Stomach smooth muscle (tissue), 2 donors: ENCODE measurements at regions not wholly inside any gene's neighbourhood (a gene's known extent, or its start where the extent isn't known, plus 50 kb on each side); places are given as distances from the start of the nearest gene placed in this dataset.
"Not testable (repeated sequence)": the region's sequence is repeated elsewhere in the genome, so short reads cannot be mapped to it uniquely, and the experiment has no call there.

Source experiments
- H3K27ac ChIP-seq: one replicate; pipeline ENCODE4 v1.7.0; 2013; ENCODE audit warnings: mild to moderate bottlenecking, low read length, inconsistent platforms
- H3K27me3 ChIP-seq, 2 donors: one replicate each; pipeline ENCODE4 v1.7.0; 2013; ENCODE audit warnings: low read length in 2 of 2; ENCODE audit not compliant: insufficient read depth in 2 of 2, control insufficient read depth in 1 of 2
- H3K36me3 ChIP-seq, 2 donors: one replicate each; pipeline ENCODE4 v1.7.0; 2013; ENCODE audit warnings: low read length in 2 of 2; ENCODE audit not compliant: control insufficient read depth in 2 of 2, insufficient read depth in 2 of 2
- H3K4me1 ChIP-seq: one replicate; pipeline ENCODE4 v1.7.0; 2013; ENCODE audit warnings: low read length; ENCODE audit not compliant: control insufficient read depth, insufficient read depth
- H3K4me3 ChIP-seq, 2 donors: one replicate each; pipeline ENCODE4 v1.7.0; 2013; ENCODE audit warnings: low read length in 2 of 2
- H3K9ac ChIP-seq, 2 donors: one replicate each; pipeline ENCODE4 v1.7.0; 2013; ENCODE audit warnings: low read length in 2 of 2, mild to moderate bottlenecking in 1 of 2
- H3K9me3 ChIP-seq, 2 donors: one replicate each; pipeline ENCODE4 v1.7.0; 2013; ENCODE audit warnings: low read length in 2 of 2; ENCODE audit not compliant: control insufficient read depth in 2 of 2
- donor health status: healthy.
- donor health status: Pancreatic carcinoma.

DNA sequence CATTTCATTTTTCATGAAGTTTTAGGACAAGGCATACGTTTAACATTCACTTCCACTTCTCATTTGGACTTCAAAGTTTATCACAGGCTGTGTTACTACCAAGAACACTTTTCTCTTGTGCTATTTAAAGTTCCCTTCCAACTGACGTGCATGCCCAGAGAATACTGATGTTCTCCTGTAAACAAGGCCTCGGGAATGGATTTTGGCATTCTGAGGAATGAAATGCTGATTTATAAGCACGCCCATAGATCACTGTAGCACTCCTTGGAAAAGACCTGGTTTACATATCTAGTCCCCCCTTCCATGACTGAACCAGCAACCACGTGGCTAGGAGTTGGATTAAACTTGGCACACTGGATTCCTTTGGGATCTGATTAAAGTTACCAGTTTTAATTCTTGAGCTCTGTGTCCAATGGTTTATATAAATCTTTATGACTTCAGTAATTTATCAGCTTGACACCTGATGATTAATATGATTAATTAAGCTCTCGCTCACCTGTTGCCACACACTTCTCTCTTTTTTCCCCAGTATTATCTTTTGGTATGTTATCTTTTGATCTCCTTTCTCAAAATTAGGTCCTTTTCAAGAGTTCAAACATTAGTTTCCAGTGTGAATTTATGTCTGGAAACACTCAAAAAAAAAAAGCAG is 122.4 kb upstream of the HAND2 start:
- Histone ChIP-seq H3K9me3 (no peaks in the 10 kb centered on the region), H3K4me3 (peak overlapping the region in 1 of 2 donors; percentile 3), H3K4me1 (peaks cover 3% of the 10 kb centered on the region), H3K9ac (no peak overlapping the region), H3K27ac (peak overlapping the region; percentile 13), H3K27me3 (no peaks in the 10 kb centered on the region), H3K36me3 (no peaks in the 10 kb centered on the region)

DNA sequence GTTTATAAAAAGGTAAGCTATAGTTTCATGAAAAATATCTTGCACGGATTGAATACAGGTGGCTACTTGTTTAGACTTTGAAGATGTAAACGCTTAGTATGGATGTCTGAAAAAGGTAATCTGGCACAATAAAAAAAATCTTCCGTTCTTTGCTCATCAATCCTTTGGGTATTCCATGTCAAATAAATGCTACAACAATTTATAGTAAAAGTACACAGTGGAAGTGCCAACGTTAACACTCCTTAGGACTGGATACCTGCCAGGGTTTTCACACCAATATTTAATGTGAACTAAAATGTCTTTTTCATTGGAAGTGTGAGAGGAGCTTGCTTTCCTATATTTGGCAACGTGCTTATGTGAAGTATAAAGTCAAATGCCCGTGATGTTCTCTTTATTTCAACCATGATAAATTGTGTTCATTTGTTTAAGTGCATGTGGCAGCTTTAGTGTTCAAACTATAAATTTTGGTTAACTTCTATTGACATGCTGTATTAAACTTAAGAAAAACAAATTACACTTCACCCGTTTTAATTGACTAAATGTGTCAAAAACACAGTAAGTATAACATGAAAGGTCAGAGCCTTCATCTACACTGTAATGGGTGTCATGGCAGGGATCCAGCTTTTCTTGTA is 121.7 kb upstream of the HAND2 start:
- H3K36me3 ChIP-seq: no peaks in the 10 kb centered on the region
- H3K27me3 ChIP-seq: no peaks in the 10 kb centered on the region
- H3K9me3 ChIP-seq: no peaks in the 10 kb centered on the region
- peaks cover 3% of the 10 kb centered on the region for H3K4me1 ChIP-seq
- no peak overlapping the region for H3K9ac ChIP-seq
- no peak overlapping the region for H3K27ac ChIP-seq
- peak overlapping the region in 1 of 2 donors; percentile 10 for H3K4me3 ChIP-seq

DNA sequence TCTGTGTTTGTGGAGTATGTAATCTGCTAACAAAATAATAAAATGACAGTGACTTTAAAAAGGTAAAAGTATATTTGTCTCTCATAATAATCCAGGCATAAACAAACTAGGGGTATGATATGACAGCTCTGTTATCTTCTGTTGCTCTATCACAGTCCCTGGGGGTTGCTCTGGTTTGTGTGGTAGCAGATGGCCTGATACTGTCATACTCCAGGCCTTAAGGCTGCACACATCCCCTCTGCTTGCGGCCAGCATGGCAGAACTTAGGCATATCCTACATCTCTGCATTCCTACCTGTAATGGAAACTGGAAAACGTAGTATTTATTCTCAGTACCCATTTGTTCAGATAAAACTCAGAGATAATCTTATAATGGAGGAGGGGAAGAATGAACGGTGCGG is 117.9 kb upstream of the HAND2 start:
- Histone ChIP-seq H3K36me3 (no peaks in the 10 kb centered on the region), H3K4me1 (peaks cover 3% of the 10 kb centered on the region), H3K4me3 (no peak overlapping the region), H3K27ac (no peak overlapping the region), H3K27me3 (no peaks in the 10 kb centered on the region), H3K9ac (no peak overlapping the region), H3K9me3 (no peaks in the 10 kb centered on the region)

DNA sequence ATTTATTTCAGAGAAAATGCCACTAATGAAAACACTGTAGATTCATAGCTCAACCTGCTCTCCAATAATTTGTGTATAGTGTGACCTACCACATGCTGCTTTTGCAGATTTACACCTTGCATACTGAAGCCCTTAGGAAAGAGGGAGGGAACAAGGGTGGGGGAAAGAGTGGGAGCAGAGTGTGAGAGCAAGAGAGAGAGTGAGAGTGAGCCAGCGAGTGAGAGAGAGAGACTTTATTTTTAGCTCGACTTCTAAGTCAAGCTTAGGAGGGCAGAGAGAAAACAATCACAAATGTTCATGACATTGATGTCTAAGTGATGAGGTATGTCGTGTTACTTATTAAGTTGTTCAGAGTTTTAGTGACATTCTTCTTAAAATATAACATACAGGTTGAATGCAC is 112.5 kb upstream of the HAND2 start:
- H3K4me3 ChIP-seq: no peak overlapping the region
- no peak overlapping the region for H3K9ac ChIP-seq
- H3K27ac ChIP-seq: no peak overlapping the region
- H3K4me1 ChIP-seq: no peaks in the 10 kb centered on the region
- H3K9me3 ChIP-seq: no peaks in the 10 kb centered on the region
- no peaks in the 10 kb centered on the region for H3K36me3 ChIP-seq
- no peaks in the 10 kb centered on the region for H3K27me3 ChIP-seq

DNA sequence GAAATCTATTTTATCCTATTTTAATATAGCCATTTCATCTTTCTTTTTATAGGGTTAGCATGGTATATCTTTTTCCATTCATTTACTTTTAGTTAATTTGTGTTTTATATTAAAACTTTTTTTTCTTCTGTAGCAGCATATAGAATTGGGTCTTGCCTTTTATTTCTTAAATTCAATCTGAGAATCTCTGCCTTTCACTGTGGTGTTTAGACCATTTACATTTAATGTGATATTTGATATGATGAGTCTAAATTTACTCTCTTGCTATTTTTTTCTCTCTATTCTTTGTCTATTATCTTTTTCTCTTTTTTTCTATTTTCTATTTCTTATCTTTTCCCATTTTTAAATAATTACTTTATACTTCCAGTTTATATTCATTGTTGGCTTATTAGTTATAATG is 105.4 kb upstream of the HAND2 start:
- no peaks in the 10 kb centered on the region for H3K4me1 ChIP-seq
- H3K4me3 ChIP-seq: no peak overlapping the region
- no peak overlapping the region for H3K27ac ChIP-seq
- H3K9me3 ChIP-seq: peaks cover 4 to 10% of the 10 kb centered on the region in 2 donors
- H3K9ac ChIP-seq: no peak overlapping the region
- no peaks in the 10 kb centered on the region for H3K36me3 ChIP-seq
- no peaks in the 10 kb centered on the region for H3K27me3 ChIP-seq

DNA sequence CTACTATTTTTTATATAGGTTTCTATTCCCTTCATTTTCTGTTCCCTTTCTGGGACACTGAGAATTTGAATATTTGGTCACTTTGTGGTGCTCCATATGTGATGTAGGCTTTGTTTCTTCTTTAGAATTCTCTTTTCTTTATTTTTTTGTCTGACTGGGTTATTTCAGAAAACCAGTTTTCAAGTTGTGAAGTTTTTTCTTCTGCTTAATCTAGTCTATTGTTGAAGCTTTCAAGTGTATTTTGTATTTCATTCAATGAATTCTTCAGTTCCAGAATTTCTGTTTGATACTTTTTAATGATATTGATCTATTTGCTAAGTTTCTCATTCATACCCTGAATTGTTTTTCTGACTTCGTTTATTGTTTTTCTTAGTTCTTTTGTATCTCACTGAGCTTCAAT is 96.2 kb upstream of the HAND2 start:
- Histone ChIP-seq H3K9me3 (peaks cover 3 to 11% of the 10 kb centered on the region in 2 donors), H3K9ac (no peak overlapping the region)

DNA sequence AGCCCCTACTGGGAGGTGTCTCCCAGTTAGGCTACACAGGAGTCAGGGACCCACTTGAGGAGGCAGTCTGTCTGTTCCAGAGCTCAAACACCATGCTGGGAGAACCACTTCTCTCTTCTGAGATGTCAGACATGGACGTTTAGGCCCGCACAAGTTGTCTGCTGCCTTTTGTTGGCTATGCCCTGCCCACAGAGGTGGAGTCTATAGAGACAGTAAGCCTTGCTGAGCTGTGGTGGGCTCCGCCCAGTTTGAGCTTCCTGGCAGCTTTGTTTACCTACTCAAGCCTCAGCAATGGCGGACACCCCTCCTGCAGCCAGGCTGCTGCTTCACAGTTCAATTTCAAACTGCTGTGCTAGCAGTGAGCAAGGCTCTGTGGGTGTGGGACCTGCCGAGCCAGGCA is 88.6 kb upstream of the HAND2 start:
- H3K9ac ChIP-seq, H3K36me3 ChIP-seq, H3K4me3 ChIP-seq, H3K27ac ChIP-seq, H3K4me1 ChIP-seq, H3K27me3 ChIP-seq: not testable (repeated sequence)
- H3K9me3 ChIP-seq: peaks cover 0 to 11% of the 10 kb centered on the region in 2 donors

More for the DNA sequence above, 96.2 kb upstream of the HAND2 start:
- H3K27me3 ChIP-seq: no peaks in the 10 kb centered on the region
- H3K36me3 ChIP-seq: no peaks in the 10 kb centered on the region
- H3K4me3 ChIP-seq: no peak overlapping the region
- no peak overlapping the region for H3K27ac ChIP-seq
- no peaks in the 10 kb centered on the region for H3K4me1 ChIP-seq

DNA sequence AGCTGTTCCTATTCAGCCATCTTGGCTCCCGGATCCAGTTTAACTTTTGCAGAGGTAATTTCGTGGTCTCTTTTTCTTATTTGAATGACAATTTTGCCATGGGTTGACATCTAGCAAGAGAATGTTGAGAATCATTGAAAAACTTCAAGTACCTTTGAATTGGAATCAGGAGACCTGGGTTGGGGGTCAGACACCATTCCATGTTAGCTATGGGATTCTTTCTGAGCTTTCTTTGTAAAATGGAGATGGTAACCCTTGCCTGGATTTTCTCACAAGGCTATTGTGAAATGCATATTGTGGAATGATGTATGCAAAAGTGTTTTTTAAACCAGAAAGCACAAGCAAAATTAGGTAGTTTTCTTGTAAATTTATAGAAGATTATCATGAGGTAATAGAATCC is 79.1 kb upstream of the HAND2 start:
- H3K9me3 ChIP-seq: no peaks in the 10 kb centered on the region
- H3K27ac ChIP-seq: no peak overlapping the region
- H3K4me3 ChIP-seq: no peak overlapping the region
- no peak overlapping the region for H3K9ac ChIP-seq
- H3K36me3 ChIP-seq: no peaks in the 10 kb centered on the region
- no peaks in the 10 kb centered on the region for H3K27me3 ChIP-seq
- H3K4me1 ChIP-seq: no peaks in the 10 kb centered on the region

DNA sequence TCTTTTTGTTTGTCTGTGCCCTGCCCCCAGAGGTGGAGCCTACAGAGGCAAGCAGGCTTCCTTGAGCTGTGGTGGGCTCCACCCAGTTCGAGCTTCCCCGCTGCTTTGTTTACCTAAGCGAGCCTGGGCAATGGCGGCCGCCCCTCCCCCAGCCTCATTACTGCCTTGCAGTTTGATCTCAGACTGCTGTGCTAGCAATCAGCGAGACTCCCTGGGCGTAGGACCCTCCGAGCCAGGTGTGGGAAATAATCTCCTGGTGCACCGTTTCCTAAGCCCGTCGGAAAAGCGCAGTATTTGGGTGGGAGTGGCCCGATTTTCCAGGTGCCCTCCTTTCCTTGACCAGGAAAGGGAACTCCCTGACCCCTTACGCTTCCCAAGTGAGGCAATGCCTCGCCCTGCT is 78.6 kb upstream of the HAND2 start:
- H3K4me3 ChIP-seq: peak overlapping the region in 1 of 2 donors; percentile 15
- H3K9ac ChIP-seq, H3K36me3 ChIP-seq, H3K27ac ChIP-seq, H3K9me3 ChIP-seq, H3K27me3 ChIP-seq, H3K4me1 ChIP-seq: not testable (repeated sequence)

DNA sequence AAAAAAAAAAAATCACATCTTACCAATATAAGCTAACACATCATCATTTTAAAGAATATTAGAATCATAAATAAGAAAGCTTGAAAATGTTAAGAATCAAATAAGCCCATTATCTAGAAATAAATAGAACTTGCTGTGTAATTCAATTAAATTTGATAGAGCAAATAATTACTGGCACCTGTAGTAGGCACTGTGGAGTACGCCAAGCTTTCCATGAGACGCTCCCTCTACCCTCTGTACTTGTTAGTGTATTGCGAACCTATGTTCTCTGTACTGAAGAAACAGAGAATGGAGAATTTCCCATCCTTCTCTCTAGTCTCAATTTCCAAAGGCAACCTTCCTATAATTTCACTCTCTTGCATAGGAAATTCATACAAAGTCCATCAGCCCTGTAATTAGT is 61.7 kb upstream of the HAND2 start:
- no peak overlapping the region for H3K27ac ChIP-seq
- no peaks in the 10 kb centered on the region for H3K36me3 ChIP-seq
- no peaks in the 10 kb centered on the region for H3K9me3 ChIP-seq
- no peaks in the 10 kb centered on the region for H3K27me3 ChIP-seq
- peaks cover 7% of the 10 kb centered on the region for H3K4me1 ChIP-seq
- no peak overlapping the region for H3K4me3 ChIP-seq
- H3K9ac ChIP-seq: no peak overlapping the region

DNA sequence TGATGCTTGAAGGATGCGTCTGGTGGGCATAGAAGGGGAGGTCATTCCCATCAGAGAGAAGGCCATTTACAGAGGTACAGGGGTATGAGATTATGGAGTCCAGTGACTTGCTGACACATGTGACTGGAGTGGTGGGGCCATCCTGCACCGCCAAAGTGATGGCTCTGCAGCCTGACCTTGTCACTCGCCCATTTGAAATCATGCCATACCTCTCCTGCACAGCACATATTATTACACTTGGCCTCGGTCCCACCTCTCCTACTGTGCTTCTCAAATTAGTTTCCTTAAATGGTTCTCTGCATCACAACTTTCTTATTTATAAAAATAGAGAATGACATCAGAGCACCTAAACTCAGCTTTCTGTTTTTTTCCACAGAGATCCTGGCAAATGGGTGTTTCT is 60.7 kb upstream of the HAND2 start:
- Histone ChIP-seq H3K27me3 (no peaks in the 10 kb centered on the region), H3K9ac (no peak overlapping the region), H3K36me3 (no peaks in the 10 kb centered on the region), H3K4me3 (no peak overlapping the region), H3K27ac (no peak overlapping the region), H3K9me3 (no peaks in the 10 kb centered on the region), H3K4me1 (peaks cover 8% of the 10 kb centered on the region)
